Neural cell (in vitro differentiated cells): ENCODE measurements at regions not wholly inside any gene's neighbourhood (a gene's known extent, or its start where the extent isn't known, plus 50 kb on each side); places are given as distances from the start of the nearest gene placed in this dataset.

Experiments
- CTCF ChIP-seq: fragments of 450-650 bp; IDR thresholded peaks from 2 replicates; pipeline ENCODE4 v1.5.1; 2014; ENCODE audit warnings: antibody characterized with exemption, mild to moderate bottlenecking, moderate library complexity; ENCODE audit not compliant: poor library complexity, severe bottlenecking
- EP300 ChIP-seq: fragments of 450-650 bp; conservative IDR thresholded peaks from 2 replicates; pipeline ENCODE4 v1.6.1; 2014; ENCODE audit warnings: antibody characterized with exemption, mild to moderate bottlenecking, moderate library complexity; ENCODE audit not compliant: poor library complexity, severe bottlenecking
- EZH2 ChIP-seq: fragments of 200-600, 300-800 bp; shearing (Covaris generic), sonication (generic); IDR thresholded peaks from 2 replicates; pipeline ENCODE4 v1.6.1; 2014; ENCODE audit warnings: antibody characterized with exemption, low read length, borderline replicate concordance, mild to moderate bottlenecking; ENCODE audit not compliant: insufficient read depth, poor library complexity, severe bottlenecking

DNA sequence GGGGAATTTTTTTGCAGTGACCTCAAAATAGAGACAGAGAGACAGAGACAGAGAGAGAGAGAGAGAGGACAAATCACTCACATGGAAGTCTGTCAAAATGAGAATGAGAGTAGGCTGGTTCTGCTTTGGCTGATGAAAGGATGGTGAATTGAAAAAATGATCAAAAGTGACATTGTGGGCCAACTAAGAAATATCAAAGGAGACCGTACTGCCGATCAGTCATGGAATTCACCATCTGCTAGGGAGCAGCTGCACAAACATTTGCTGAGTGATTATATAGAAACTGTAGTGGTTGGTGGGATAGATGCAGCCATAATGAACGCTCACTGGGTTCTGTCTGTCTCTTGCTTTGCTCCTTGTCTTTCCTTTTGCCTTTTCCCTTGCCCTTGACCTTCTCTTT is 476.6 kb upstream of the SGCD start:
- no peak for TF ChIP-seq EP300
- no peak for TF ChIP-seq EZH2
- no peak for TF ChIP-seq CTCF
